GM12874 (cell line): ENCODE measurements at regions not wholly inside any gene's neighbourhood (a gene's known extent, or its start where the extent isn't known, plus 50 kb on each side); places are given as distances from the start of the nearest gene placed in this dataset.

ENCODE experiments used
- CTCF ChIP-seq: IDR thresholded peaks from 2 replicates; pipeline ENCODE4 v1.5.1; 2011; ENCODE audit warnings: low read depth, mild to moderate bottlenecking, control low read depth, low read length, moderate library complexity; ENCODE audit not compliant: insufficient read depth

GRCh38 chr9:31185831-31186230 lies 1198.6 kb upstream of the ACO1 start:
- no peak for TF ChIP-seq CTCF

- TF ChIP-seq CTCF = no peak
Measured at GRCh38 chr9:31188496-31188895, 1195.9 kb upstream of the ACO1 start.

DNA sequence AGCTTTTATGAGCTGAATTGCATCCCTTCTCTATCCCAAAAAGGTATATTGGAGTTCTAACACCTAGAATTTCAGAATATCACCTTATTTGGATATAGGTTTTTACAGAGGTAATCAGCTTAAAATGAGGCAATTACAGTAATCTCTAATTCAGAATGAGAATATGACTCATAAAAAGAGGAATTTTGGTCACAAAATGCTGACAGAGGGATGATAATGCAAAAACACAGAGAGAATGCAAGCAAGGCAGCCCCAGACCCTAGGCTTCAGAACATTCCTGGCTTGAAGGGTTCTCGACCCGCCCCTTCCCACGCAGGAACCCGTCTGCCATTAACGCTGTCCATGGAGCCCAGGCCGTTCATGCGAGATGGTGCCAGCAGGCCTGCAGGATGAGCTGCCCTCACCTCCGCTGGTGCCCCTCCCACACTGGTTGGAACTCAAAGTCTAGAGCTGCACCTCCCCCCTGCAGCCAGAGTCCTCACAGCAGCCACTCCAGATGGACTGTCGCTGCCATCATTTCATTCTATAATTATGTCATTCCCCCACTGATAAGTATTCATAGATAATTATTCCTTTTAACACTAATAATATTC lies 1173.4 kb upstream of the ACO1 start:
- TF ChIP-seq CTCF = no peak

DNA sequence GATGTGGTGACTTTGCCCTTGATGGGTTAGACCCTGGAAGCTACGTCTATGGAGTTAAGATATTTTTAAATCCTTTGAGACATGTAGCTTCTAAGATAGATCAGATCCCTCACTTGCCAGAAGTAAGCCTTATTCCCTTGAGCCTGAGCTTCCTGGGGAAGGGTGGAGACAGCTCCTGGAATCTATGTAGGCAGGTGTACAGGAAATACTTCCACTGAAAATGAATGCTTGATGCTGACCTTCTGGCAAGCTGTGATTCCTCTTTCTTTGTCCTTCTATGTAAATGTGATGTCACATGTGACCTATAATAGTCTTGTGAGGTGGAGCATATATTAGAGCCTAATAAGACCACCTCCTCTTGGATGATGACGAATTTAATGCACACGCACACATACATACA lies 1152.0 kb upstream of the ACO1 start:
- no peak for TF ChIP-seq CTCF

- no peak for TF ChIP-seq CTCF
Measured at GRCh38 chr9:31236344-31236743, 1148.1 kb upstream of the ACO1 start.

DNA sequence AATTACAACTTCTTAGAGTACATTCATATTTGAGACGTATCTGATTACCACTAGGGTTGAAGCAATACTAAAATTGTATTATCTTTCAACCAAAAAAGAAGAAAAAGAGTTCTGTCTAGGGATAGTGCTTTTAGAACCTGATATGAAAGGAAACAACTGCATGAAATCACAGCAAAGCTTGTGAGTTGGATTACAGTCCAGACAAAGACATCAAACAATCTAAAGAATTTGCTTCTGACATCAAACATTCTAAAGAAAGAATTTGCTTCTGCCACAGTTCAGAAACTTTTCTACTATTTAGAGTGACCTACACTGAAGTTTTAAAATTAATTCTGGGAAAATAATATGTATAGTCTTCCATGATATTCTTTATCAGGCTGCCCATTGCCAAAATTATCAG lies 1141.1 kb upstream of the ACO1 start:
- no peak for TF ChIP-seq CTCF

GRCh38 chr9:31248156-31248555 lies 1136.3 kb upstream of the ACO1 start:
- no peak for TF ChIP-seq CTCF
